C1 segment of cervical spinal cord (tissue), 14 donors: ENCODE measurements at regions not wholly inside any gene's neighbourhood (a gene's known extent, or its start where the extent isn't known, plus 50 kb on each side); places are given as distances from the start of the nearest gene placed in this dataset.
"Not testable (repeated sequence)": the region's sequence is repeated elsewhere in the genome, so short reads cannot be mapped to it uniquely, and the experiment has no call there.

Experiments
- DNase-seq, 14 donors: peaks; one replicate each; lab custom pipeline; 2025; lab: John Stamatoyannopoulos, UW

- DNase-seq = no peak
Observed at GRCh38 chr6:21846541-21847451, 253.2 kb downstream of the SOX4 start.

DNA sequence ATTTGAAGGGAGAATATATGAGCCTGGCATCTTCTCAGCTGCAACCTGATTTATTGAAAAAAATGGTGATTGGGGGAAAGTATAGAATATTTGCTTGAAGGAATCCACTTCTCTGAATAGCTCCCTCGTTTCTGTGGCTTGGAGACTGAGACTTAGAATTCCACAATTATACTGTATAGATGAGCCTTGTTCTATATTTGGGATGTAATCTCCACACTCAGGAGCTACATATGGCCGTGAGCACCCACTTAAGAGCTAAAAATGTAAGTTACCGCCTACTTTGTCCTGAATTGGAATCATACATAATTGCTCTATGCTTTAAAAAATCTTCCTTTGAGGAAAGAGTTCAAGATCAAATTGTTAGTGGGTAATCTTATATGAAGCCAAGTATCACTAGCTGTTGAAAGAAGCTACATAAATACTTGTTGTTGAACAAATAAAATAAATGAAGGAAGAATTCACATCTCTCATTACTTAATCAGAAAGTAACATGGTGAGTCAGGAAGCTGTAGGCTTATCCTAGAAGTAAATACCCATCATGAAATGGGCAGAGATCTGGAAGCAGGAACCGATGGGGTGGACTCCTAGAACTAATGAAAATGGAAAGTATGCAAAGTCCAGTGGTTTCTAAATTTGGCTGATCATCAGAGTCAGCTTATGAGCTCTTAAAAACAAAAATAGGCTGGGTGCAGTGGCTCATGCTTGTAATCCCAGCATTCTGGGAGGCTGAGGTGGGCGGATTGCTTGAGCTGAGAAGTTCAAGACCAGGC lies 254.3 kb downstream of the SOX4 start:
- DNase-seq = no peak

- DNase-seq = no peak
Observed at GRCh38 chr6:21850691-21851090, 257.1 kb downstream of the SOX4 start.

- DNase-seq = no peak
Observed at GRCh38 chr6:21855811-21856455, 262.4 kb downstream of the SOX4 start.

GRCh38 chr6:21856456-21856825 lies 262.9 kb downstream of the SOX4 start:
- DNase-seq = no peak

DNA sequence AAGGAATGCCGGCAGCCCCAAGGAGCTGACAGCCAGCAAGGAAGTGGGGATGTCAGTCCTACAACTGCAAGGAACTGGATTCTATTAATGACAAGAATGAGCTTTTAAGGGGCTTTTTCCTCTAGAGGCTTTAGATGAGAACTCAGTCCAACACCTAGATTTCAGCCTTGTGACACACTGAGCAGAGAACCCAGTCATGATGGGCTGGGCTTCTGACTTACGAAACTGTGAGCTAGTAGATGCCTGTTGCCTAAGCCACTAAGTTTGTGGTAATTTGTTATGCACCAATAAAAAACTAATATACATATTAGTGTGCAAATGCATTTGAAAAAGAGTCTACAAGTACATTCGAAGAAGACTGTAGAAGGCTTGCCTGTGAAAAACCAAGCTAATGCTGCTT lies 263.3 kb downstream of the SOX4 start:
- no peak for DNase-seq

- no peak for DNase-seq
Observed at GRCh38 chr6:21858076-21858475, 264.5 kb downstream of the SOX4 start.

- DNase-seq = no peak
Observed at GRCh38 chr6:21859193-21859735, 265.7 kb downstream of the SOX4 start.

DNA sequence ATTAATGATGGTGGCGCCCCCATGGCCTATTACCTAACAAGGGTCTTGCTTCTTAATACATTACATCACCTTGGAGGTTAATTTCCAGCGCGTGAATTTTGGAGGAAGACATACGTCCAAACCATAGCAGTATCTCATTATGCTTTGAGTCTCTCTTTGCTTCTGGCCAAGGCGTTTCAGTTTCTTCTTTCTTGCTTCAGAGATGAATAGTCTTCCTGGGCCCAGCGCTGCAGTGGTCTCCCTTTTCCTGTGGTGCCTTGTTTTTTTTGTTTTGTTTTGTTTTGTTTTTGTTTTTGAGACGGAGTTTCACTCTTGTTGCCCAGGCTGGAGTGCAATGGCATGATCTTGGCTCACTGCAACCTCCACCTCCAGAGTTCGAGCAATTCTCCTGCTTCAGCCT lies 268.4 kb downstream of the SOX4 start:
- no peak for DNase-seq

- DNase-seq = no peak
Observed at GRCh38 chr6:21864206-21864605, 270.7 kb downstream of the SOX4 start.

DNA sequence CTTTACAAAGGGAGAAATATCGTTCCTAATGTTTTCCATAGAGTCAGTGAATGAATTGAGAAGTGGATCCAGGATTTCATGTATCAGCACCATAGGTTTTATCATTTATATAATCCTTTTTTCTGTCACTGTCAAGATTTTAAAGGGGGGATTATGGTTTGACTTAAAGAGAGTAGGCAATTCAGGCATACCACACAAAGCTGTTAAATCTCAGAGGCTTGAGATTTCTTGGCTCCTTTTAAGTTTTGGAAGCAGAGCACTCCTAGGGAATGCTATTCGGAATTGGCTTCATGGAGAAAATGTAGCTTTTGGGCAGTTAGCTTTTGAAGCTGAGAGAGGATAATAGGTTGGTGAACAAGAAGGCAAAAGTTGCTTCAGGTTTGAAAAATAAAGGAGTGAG lies 274.7 kb downstream of the SOX4 start:
- DNase-seq = no peak

DNA sequence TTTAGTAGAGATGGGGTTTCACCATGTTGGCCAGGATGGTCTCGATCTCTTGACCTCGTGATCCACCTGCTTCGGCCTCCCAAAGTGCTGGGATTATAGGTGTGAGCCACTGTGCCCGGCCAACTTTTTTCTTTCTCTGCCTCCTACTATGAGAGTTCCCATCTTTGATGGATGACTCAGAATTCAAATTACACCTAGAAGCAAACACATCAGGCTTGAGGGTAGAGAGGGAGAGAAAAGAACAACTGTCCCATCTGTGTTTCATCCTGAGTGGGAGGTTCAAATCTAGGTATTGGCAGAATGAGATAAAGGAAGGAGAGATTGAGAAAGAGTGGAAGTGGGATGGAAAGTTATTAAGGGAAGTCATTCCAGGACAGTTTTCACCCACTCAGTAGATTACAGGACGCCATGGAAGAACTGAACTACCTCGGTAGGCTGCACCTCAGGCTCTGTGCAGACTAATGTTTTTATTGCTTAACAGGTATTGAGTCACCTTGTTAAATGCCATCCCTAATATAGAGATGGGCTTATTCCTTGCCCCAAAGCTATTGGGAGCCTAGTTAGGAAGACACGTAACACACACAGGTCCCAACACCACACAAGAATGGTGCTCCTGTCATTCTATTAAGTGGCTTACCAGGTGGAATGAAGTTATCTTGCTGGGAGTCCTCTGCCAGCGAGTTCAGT lies 275.7 kb downstream of the SOX4 start:
- no peak for DNase-seq

DNA sequence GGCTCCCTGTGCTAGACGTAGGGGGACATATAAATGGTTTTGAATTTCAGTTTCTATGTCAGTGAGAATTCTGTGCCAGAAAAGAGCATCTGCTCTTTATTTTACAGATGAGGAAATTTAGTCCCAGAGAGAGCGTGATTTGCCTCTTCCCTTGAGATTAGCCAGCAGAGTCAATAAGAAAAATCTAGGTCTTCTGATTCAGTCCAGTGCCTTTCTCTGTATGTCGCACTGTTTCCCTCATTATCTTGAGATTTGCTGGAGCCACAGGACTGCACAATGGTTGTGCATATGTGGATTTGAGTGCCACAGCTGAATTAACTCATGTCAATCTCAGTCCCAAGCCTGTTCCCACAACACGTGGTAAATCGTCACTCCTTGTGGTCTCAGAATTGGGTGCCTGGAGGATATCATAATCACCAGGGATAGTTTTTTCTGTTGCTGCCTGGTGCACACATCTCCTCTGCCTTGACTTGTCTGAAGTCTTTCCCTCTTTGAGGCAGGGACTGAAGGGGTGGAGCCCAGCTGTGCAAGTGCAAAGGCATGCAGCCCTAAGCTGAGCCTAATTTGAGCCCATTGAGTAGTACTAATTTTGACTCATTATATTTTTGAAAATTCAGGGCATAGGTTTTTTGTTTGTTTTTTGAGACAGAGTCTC lies 276.7 kb downstream of the SOX4 start:
- DNase-seq = no peak

GRCh38 chr6:21871831-21872230 lies 278.3 kb downstream of the SOX4 start:
- no peak for DNase-seq

DNA sequence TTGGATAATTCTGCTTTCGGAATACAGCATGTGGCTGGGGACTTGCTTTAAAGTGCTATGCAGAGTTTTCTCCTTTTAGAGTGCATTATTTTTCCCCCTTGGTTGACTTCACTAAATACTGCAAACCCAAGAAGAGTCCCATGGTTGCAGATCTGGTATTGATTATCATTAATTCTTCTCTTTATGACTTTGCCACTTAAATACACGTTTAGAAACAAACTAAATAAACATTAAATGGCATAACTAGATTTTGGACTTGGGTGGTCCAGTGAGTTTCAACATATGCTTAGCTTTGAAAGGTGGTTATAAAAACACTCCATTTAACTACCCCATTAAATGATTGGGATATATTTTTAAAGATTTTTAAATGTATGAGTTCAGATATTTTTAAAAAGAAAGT lies 279.2 kb downstream of the SOX4 start:
- no peak for DNase-seq

- DNase-seq = no peak
Observed at GRCh38 chr6:21873562-21873961, 280.0 kb downstream of the SOX4 start.

GRCh38 chr6:21874372-21874771 lies 280.8 kb downstream of the SOX4 start:
- no peak for DNase-seq

- DNase-seq = not testable (repeated sequence)
Observed at GRCh38 chr6:21877037-21877436, 283.5 kb downstream of the SOX4 start.

DNA sequence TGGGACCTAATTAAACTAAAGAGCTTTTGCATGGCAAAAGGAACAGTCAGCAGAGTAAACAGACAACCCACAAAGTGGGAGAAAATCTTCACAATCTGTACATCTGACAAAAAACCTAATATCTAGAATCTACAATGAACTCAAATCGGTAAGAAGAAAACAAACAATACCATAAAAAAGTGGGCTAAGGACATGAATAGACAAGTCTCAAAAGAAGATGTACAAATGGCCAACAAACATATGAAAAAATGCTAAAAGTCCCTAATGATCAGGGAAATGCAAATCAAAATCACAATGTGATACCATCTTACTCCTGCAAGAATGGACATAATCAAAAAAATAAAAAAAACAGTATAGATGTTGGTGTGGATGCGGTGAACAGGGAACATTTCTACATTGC lies 286.7 kb downstream of the SOX4 start:
- DNase-seq = not testable (repeated sequence)

- DNase-seq = no peak
Observed at GRCh38 chr6:21881969-21882465, 288.5 kb downstream of the SOX4 start.
